ENCODE measurements at regions not wholly inside any gene's neighbourhood (a gene's known extent, or its start where the extent isn't known, plus 50 kb on each side); places are given as distances from the start of the nearest gene placed in this dataset.

DNA sequence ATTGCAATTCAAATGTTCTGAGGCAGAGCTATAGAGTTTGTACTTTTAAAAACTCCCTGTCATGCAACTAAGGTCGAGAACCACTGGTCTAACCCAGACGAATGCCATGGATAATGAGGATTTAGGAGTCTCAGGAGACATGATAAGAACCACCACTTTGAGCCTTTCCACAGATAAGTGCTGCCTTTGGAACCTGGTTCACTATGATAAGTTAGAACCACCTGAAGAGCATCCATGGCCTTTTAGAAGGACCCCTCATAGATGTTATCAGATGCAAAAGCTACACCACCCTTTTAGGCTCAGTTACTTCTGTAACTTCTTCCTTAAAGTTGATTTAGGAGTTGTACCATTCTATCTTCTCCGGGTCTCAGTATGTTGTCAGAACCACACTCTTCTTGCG is 350.6 kb upstream of the CCL2 start:
- TF ChIP-seq, protein P1, sequence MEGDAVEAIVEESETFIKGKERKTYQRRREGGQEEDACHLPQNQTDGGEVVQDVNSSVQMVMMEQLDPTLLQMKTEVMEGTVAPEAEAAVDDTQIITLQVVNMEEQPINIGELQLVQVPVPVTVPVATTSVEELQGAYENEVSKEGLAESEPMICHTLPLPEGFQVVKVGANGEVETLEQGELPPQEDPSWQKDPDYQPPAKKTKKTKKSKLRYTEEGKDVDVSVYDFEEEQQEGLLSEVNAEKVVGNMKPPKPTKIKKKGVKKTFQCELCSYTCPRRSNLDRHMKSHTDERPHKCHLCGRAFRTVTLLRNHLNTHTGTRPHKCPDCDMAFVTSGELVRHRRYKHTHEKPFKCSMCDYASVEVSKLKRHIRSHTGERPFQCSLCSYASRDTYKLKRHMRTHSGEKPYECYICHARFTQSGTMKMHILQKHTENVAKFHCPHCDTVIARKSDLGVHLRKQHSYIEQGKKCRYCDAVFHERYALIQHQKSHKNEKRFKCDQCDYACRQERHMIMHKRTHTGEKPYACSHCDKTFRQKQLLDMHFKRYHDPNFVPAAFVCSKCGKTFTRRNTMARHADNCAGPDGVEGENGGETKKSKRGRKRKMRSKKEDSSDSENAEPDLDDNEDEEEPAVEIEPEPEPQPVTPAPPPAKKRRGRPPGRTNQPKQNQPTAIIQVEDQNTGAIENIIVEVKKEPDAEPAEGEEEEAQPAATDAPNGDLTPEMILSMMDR (IDR thresholded peaks at IDR 0.05) = no peak
- intact Hi-C loops (cut with DNase I; ENCODE audit: low total_unique reads) = no loop called here
- 84 to 85% methylated on average over 4 of the region's 4 CpGs for WGBS, 2 donors
- no peak overlapping the region for H3K4me3 ChIP-seq
- no peaks in the 10 kb centered on the region for H3K4me1 ChIP-seq
- H3K27me3 ChIP-seq = no peaks in the 10 kb centered on the region
- H3K27ac ChIP-seq = no peak overlapping the region
- H3K36me3 ChIP-seq (ENCODE audit: low read depth, missing control alignments) = no peaks in the 10 kb centered on the region
- H3K9me3 ChIP-seq = no peaks in the 10 kb centered on the region
- no peak for DNase-seq

DNA sequence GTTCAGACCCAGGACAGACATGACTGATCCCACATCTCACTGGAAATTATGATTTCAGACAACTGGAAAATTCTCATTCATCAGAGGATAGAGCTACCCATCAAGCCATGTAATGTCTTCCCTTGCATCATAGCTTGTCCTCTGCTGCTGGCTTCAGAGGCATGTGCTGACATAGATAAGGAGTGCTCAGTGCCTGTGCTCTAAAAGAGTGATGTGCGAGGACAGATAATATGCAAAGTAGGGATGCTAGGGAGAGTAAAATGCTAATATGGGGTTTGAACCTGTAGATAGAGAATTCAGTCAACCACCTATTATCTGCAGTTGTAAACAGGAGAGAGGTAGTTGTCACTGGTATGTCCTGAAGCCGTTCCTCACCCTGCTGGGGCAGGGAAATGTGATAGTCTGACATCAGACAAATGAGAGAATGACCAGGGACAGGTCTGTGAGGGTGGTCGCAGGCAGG is 349.7 kb upstream of the CCL2 start:
- no peak for DNase-seq
- Histone ChIP-seq H3K4me3 (no peak overlapping the region), H3K27ac (no peak overlapping the region), H3K4me1 (no peaks in the 10 kb centered on the region), H3K9me3 (no peaks in the 10 kb centered on the region), H3K36me3 (ENCODE audit: low read depth, missing control alignments) (no peaks in the 10 kb centered on the region), H3K27me3 (no peaks in the 10 kb centered on the region)
- TF ChIP-seq, protein P1 (IDR thresholded peaks at IDR 0.05) = no peak
- intact Hi-C loops (cut with DNase I; ENCODE audit: low total_unique reads) = no loop called here
- WGBS, 2 donors = 73 to 76% methylated on average over 3 of the region's 3 CpGs

DNA sequence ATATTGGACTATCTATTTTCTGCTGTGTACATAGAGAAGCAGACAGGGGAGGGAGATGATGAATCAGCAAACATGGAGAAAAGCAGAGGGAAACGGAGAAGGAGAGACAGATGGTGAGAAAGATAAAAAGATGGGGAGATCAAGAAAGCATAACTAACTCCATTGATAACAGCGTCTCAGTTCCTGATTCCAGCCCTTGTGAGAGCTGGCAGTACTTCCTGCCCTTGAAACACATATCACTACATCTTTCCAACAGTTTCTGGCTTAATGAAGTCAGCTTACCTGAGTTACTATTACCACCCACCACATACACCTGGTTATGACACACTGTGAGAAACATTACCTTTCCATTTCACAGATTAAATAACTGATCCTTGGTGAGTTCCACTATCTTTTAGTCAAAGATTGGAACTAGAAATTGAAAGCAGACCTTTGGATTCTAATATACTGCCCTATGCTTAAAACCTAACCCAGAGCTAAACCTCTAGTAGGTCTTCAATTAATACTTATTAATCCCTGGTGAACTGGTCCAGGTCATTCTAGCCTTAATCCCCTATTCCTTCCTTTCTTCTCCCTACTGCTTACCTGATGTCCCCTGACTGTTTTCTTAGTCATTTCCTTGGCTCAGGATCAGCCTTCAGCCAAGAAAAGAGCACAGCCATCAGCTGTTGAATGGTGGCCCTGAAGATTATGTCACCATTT is 346.6 kb upstream of the CCL2 start:
- no peak overlapping the region for H3K27ac ChIP-seq
- no peak overlapping the region for H3K4me3 ChIP-seq
- no peak for DNase-seq
- no peaks in the 10 kb centered on the region for H3K9me3 ChIP-seq
- WGBS, 2 donors = 47 to 48% methylated on average over 2 of the region's 2 CpGs
- H3K27me3 ChIP-seq = no peaks in the 10 kb centered on the region
- H3K4me1 ChIP-seq = no peaks in the 10 kb centered on the region
- no peaks in the 10 kb centered on the region for H3K36me3 ChIP-seq (ENCODE audit: low read depth, missing control alignments)
- intact Hi-C loops (cut with DNase I; ENCODE audit: low total_unique reads) = no loop called here
- TF ChIP-seq, protein P1 (IDR thresholded peaks at IDR 0.05) = no peak
- TF ChIP-seq POLR2A (IDR thresholded peaks at IDR 0.05) = no peak

DNA sequence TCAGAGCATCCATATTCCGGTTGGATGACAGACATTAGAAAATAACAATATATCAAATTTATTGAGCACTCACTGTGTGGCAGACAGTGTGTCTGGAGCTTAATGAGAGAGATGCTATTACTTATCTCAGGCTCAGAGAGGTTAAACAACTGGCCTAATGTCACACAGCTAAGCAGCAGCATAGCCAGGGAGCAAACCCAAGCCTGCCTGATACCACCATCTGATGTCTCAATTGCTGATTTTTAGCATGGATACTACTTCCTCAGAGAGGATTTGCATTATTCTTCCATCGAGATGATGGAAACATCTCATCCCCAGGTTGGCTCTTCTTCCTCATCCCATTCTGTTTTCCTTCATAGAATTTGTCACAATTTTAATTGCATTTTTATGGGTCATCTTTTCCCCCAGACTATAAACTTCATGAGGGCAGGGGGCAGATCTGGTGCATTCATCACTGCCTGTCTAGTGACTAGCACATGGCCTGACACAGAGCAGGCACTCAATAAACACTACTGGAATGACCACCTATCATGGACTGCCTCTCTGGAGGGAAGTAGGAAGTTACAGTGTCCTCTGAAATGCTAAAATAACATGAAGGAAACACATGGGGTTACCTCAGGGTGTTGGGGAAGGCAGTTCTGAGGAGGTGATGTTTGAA is 344.8 kb upstream of the CCL2 start:
- no peak overlapping the region for H3K27ac ChIP-seq
- H3K36me3 ChIP-seq (ENCODE audit: low read depth, missing control alignments) = no peaks in the 10 kb centered on the region
- no peaks in the 10 kb centered on the region for H3K4me1 ChIP-seq
- 84 to 90% methylated on average over 2 of the region's 2 CpGs for WGBS, 2 donors
- no peaks in the 10 kb centered on the region for H3K27me3 ChIP-seq
- DNase-seq = no peak
- TF ChIP-seq, protein P1 (IDR thresholded peaks at IDR 0.05) = no peak
- TF ChIP-seq POLR2A (IDR thresholded peaks at IDR 0.05) = no peak
- no peaks in the 10 kb centered on the region for H3K9me3 ChIP-seq
- H3K4me3 ChIP-seq = no peak overlapping the region
- intact Hi-C loops (cut with DNase I; ENCODE audit: low total_unique reads) = no loop called here

DNA sequence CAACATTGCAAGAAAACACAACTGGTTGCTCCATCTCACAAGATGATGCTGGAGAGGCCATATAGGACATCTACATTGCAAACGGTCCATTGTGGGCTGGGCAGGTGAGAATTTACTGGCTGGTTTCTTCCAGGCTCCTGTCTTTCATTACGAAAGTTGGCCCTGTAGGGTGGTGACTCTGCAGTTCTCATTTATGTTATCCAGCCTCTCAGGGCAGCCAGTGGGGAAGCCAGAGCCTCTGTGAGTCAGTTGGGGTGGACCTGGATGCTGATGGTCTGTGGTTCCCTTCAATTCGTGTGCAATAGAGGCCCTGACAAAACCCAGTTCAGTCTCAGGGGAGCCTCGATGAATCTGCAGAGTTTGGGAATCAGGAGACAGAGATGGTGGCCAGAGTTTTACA is 341.0 kb upstream of the CCL2 start:
- Histone ChIP-seq H3K36me3 (ENCODE audit: low read depth, missing control alignments) (no peaks in the 10 kb centered on the region), H3K27me3 (no peaks in the 10 kb centered on the region), H3K9me3 (no peaks in the 10 kb centered on the region), H3K4me1 (no peaks in the 10 kb centered on the region), H3K27ac (no peak overlapping the region), H3K4me3 (no peak overlapping the region)
- DNase-seq = no peak
- TF ChIP-seq POLR2A (IDR thresholded peaks at IDR 0.05) = no peak
- TF ChIP-seq, protein P1 (IDR thresholded peaks at IDR 0.05) = no peak
- 73 to 74% methylated on average over 4 of the region's 4 CpGs for WGBS, 2 donors
- intact Hi-C loops (cut with DNase I; ENCODE audit: low total_unique reads) = no loop called here

Data from testis (tissue), 2 donors.